8988T (cell line): ENCODE measurements at regions not wholly inside any gene's neighbourhood (a gene's known extent, or its start where the extent isn't known, plus 50 kb on each side); places are given as distances from the start of the nearest gene placed in this dataset.

Source experiments
- DNase-seq: peaks from one replicate; pipeline ENCODE4 v3.0.0; 2011

GRCh38 chr12:81809113-81809777 lies 50.1 kb upstream of the PPFIA2 start:
- DNase-seq: no peak
